Mammary epithelial cell (primary cell): ENCODE measurements at regions not wholly inside any gene's neighbourhood (a gene's known extent, or its start where the extent isn't known, plus 50 kb on each side); places are given as distances from the start of the nearest gene placed in this dataset.

Experiments
- CTCF ChIP-seq, 2 donors: IDR thresholded peaks in 1 of 2; conservative IDR thresholded peaks in 1 of 2; 2 replicates each; pipeline ENCODE4 v1.5.1; 2011 to 2012; ENCODE audit warnings: inconsistent platforms in 2 of 2, low read length in 2 of 2, mild to moderate bottlenecking in 2 of 2, control low read depth in 1 of 2, low read depth in 1 of 2; ENCODE audit not compliant: insufficient read depth in 1 of 2; ENCODE audit errors: extremely low read depth in 1 of 2
- EZH2 ChIP-seq: IDR thresholded peaks from 2 replicates; pipeline ENCODE4 v1.6.1; 2012; ENCODE audit warnings: low read length, inconsistent platforms, borderline replicate concordance

DNA sequence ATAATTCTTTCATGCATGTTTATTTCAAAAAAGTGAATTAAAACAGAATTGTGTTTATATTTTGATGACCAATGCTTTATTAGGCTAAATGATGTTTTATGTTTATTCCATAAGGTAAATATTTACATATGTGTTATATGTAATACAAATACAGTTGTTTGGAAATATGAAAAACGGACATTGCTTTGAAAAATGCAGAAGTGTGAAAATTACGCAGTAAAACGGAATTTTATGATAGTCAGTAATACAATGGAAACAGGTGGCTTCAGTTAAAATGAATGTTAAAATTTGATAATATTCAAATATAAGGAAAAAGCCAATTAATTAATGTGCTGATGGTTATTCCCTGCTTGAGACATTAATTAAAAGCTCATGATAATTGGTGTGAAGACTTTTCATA, 1633.8 kb downstream of the MAT2B start:
- no peak for TF ChIP-seq CTCF (conservative IDR thresholded peaks at IDR 0.05 in 1 of 2, IDR thresholded peaks at IDR 0.05 in 1 of 2; ENCODE audit: extremely low read depth in 1 of 2, insufficient read depth in 1 of 2, low read depth in 1 of 2, low read length in 2 of 2)
- TF ChIP-seq EZH2, result no peak
